IMR-90 (cell line): ENCODE measurements at regions not wholly inside any gene's neighbourhood (a gene's known extent, or its start where the extent isn't known, plus 50 kb on each side); places are given as distances from the start of the nearest gene placed in this dataset.

Source experiments
- ATAC-seq: fragments of 200-7000 bp; cut with Tn5 transposase; 2 replicates; pipeline ENCODE4 v1.9.1; 2020; ENCODE audit warnings: low read depth, mild to moderate bottlenecking, moderate library complexity
- BruUV-seq: library from RNA; stranded (reverse); fragments of 400-500 nt; replicated peaks from 2 replicates; lab custom pipeline; 2021; lab: Mats Ljungman, UMichigan
- CTCF ChIA-PET: fragments of 300-600 bp; formaldehyde crosslinking; extraction: SDS; loops from one replicate; lab custom pipeline; 2021; ENCODE audit warnings: antibody characterized with exemption; lab: Yijun Ruan, JAX
- POLR2A ChIA-PET: fragments of 300-600 bp; sonication (Branson Sonifier 250); formaldehyde crosslinking; loops from one replicate; lab custom pipeline; 2022; ENCODE audit warnings: antibody characterized with exemption; ENCODE audit not compliant: unreplicated experiment; lab: Charles Lee
- DNase-seq: peaks from one replicate; pipeline ENCODE4 v3.0.0; 2013
- H2AFZ ChIP-seq: replicated peaks from 2 replicates; pipeline ENCODE3; 2013; ENCODE audit warnings: low read length, mild to moderate bottlenecking; ENCODE audit not compliant: poor library complexity
- H2AK5ac ChIP-seq: 2 replicates; pipeline ENCODE4 v1.6.1; 2013; ENCODE audit warnings: low read depth, low read length, inconsistent platforms
- H2AK9ac ChIP-seq: replicated peaks from 2 replicates; pipeline ENCODE3; 2013; ENCODE audit warnings: mild to moderate bottlenecking, low read depth, low read length, moderate library complexity; ENCODE audit not compliant: poor library complexity
- H2BK120ac ChIP-seq: 2 replicates; pipeline ENCODE4 v1.6.1; 2013; ENCODE audit warnings: low read depth, low read length, inconsistent platforms
- H2BK15ac ChIP-seq: 3 replicates; pipeline ENCODE4 v1.6.1; 2013; ENCODE audit warnings: low read depth, low read length, inconsistent platforms
- H2BK20ac ChIP-seq: 2 replicates; pipeline ENCODE4 v1.6.1; 2013; ENCODE audit warnings: low read depth, mild to moderate bottlenecking, inconsistent platforms, low read length, moderate library complexity
- H2BK5ac ChIP-seq: 2 replicates; pipeline ENCODE4 v1.6.1; 2013; ENCODE audit warnings: mild to moderate bottlenecking, low read depth, low read length, inconsistent platforms; ENCODE audit not compliant: poor library complexity, severe bottlenecking
- H3K14ac ChIP-seq: replicated peaks from 2 replicates; pipeline ENCODE4 v1.6.1; 2013; ENCODE audit warnings: low read depth, low read length, inconsistent platforms
- H3K18ac ChIP-seq: 2 replicates; pipeline ENCODE4 v1.6.1; 2013; ENCODE audit warnings: low read depth, low read length, control low read depth
- H3K23ac ChIP-seq: 2 replicates; pipeline ENCODE4 v1.6.1; 2013; ENCODE audit warnings: low read depth, low read length, inconsistent platforms
- H3K27ac ChIP-seq: 2 replicates; pipeline ENCODE4 v1.5.1; 2013; ENCODE audit warnings: mild to moderate bottlenecking, control low read depth, low read length; ENCODE audit not compliant: insufficient read depth
- H3K27me3 ChIP-seq: 2 replicates; pipeline ENCODE4 v1.6.1; 2013; ENCODE audit warnings: low read length; ENCODE audit not compliant: control insufficient read depth, insufficient read depth
- H3K36me3 ChIP-seq: 2 replicates; pipeline ENCODE4 v1.6.1; 2013; ENCODE audit warnings: low read length, mixed read lengths; ENCODE audit not compliant: control insufficient read depth, insufficient read depth
- H3K4ac ChIP-seq: 2 replicates; pipeline ENCODE4 v1.6.1; 2013; ENCODE audit warnings: low read depth, low read length, inconsistent platforms
- H3K4me1 ChIP-seq: 2 replicates; pipeline ENCODE4 v1.6.1; 2013; ENCODE audit warnings: low read length, mixed read lengths; ENCODE audit not compliant: control insufficient read depth, insufficient read depth
- H3K4me2 ChIP-seq: 2 replicates; pipeline ENCODE4 v1.6.1; 2013; ENCODE audit warnings: low read depth, mild to moderate bottlenecking, control low read depth, low read length, moderate library complexity
- H3K4me3 ChIP-seq: 2 replicates; pipeline ENCODE4 v1.5.1; 2013; ENCODE audit warnings: low read depth, mild to moderate bottlenecking, control low read depth, low read length, moderate library complexity; ENCODE audit not compliant: insufficient read depth
- H3K56ac ChIP-seq: 2 replicates; pipeline ENCODE4 v1.6.1; 2013; ENCODE audit warnings: low read length, inconsistent platforms; ENCODE audit not compliant: insufficient read depth; ENCODE audit errors: extremely low read depth
- H3K79me1 ChIP-seq, 2 experiments: 2 replicates each; pipeline ENCODE4 v1.6.1; 2013; ENCODE audit warnings: low read length in 2 of 2, inconsistent platforms in 1 of 2, low read depth in 1 of 2
- H3K9ac ChIP-seq: 2 replicates; pipeline ENCODE4 v1.6.1; 2013; ENCODE audit warnings: low read depth, low read length, control low read depth
- H3K9me1 ChIP-seq: 2 replicates; pipeline ENCODE4 v1.6.1; 2013; ENCODE audit warnings: low read length, inconsistent platforms; ENCODE audit not compliant: insufficient read depth
- H3K9me3 ChIP-seq: 2 replicates; pipeline ENCODE4 v1.6.1; 2013; ENCODE audit warnings: low read length; ENCODE audit not compliant: control insufficient read depth, insufficient read depth
- H4K20me1 ChIP-seq: 2 replicates; pipeline ENCODE4 v1.6.1; 2013; ENCODE audit warnings: low read length, inconsistent platforms; ENCODE audit not compliant: insufficient read depth
- H4K5ac ChIP-seq: 2 replicates; pipeline ENCODE4 v1.6.1; 2013; ENCODE audit warnings: mild to moderate bottlenecking, low read depth, low read length, control low read depth
- H4K8ac ChIP-seq, 2 experiments: 2 replicates each; pipeline ENCODE4 v1.6.1; 2013; ENCODE audit warnings: low read depth in 2 of 2, low read length in 2 of 2, control low read depth in 1 of 2, inconsistent platforms in 1 of 2
- H4K91ac ChIP-seq: 2 replicates; pipeline ENCODE4 v1.6.1; 2013; ENCODE audit warnings: low read depth, low read length, inconsistent platforms; ENCODE audit not compliant: insufficient read depth
- BHLHE40 ChIP-seq: fragments of 150-350 bp; IDR thresholded peaks from 2 replicates; pipeline ENCODE4 v1.6.1; 2016; ENCODE audit warnings: mild to moderate bottlenecking, low read depth, low read length
- MAZ ChIP-seq: IDR thresholded peaks from 2 replicates; pipeline ENCODE4 v1.6.1; 2012; ENCODE audit warnings: low read depth, mild to moderate bottlenecking, low read length, improper control_type of control experiment, moderate library complexity, borderline replicate concordance
- NFE2L2 ChIP-seq: fragments of 150-350 bp; IDR thresholded peaks from 2 replicates; pipeline ENCODE4 v1.6.1; 2016; ENCODE audit warnings: low read depth, mild to moderate bottlenecking, low read length
- WGBS, 2 experiments: methylation state at CpG; one replicate each; pipeline versions ENCODE4 v1.1.5 to v1.1.7; 2013; ENCODE audit warnings: missing lambda C conversion rate in 2 of 2; ENCODE audit not compliant: insufficient read length in 1 of 2; ENCODE audit errors: extremely low coverage in 2 of 2; 5-methylcytosine and 5-hydroxymethylcytosine counted together
- dilution Hi-C: fragments of 300-500 bp; cut with HindIII; formaldehyde crosslinking; loops from one replicate; pipeline ENCODE4 v1.14.3; 2018; ENCODE audit warnings: low sequenced_read_pairs; ENCODE audit not compliant: unreplicated experiment
- in situ Hi-C: fragments of 300-500 bp; cut with MboI; formaldehyde crosslinking; loops from 3 replicates; pipeline ENCODE4 v1.14.3; 2019; ENCODE audit warnings: low sequenced_read_pairs, inconsistent platforms, mixed read lengths
- intact Hi-C: fragments of 100-400 bp; cut with micrococcal nuclease; formaldehyde crosslinking; loops from 2 replicates; pipeline ENCODE4 v1.10.0; 2022

GRCh38 chrX:125108921-125109320 is 210.8 kb upstream of the TEX13C start:
- Histone ChIP-seq H3K4me1 (no peaks in the 10 kb centered on the region), H3K4me2 (no peak overlapping the region), H4K8ac (no peak overlapping the region), H2BK5ac (no peak overlapping the region), H4K20me1 (no peaks in the 10 kb centered on the region), H3K56ac (no peak overlapping the region), H2BK15ac (no peak overlapping the region), H3K27ac (no peak overlapping the region), H2AFZ (no peak overlapping the region), H3K4me3 (no peak overlapping the region), H3K23ac (no peak overlapping the region), H2BK20ac (no peak overlapping the region), H3K9me3 (no peaks in the 10 kb centered on the region; the same call in 1 of the 2 replicates), H3K9ac (no peak overlapping the region), H3K14ac (no peak overlapping the region), H4K91ac (no peak overlapping the region), H3K36me3 (no peaks in the 10 kb centered on the region), H3K27me3 (no peaks in the 10 kb centered on the region), H2BK120ac (no peak overlapping the region), H4K5ac (no peak overlapping the region), H3K9me1 (no peaks in the 10 kb centered on the region), H3K18ac (no peak overlapping the region), H2AK9ac (no peak overlapping the region), H2AK5ac (no peak overlapping the region), H3K4ac (no peak overlapping the region), H3K79me1 (no peaks in the 10 kb centered on the region)
- no TSS peak for BruUV-seq
- in situ Hi-C loops = no loop called here
- intact Hi-C loops = no loop called here
- ChIA-PET POLR2A (no interaction called here), CTCF (no interaction called here)
- ATAC-seq (no peak), DNase-seq (no peak)
- no peak for TF ChIP-seq BHLHE40
- TF ChIP-seq MAZ = no peak
- TF ChIP-seq NFE2L2 = no peak
- no CpG with 5 or more reads among the region's 3 CpGs for WGBS, 2 experiments
- dilution Hi-C loops = no loop called here
